Left ventricle myocardium inferior (tissue), 1 donor: ENCODE measurements at regions not wholly inside any gene's neighbourhood (a gene's known extent, or its start where the extent isn't known, plus 50 kb on each side); places are given as distances from the start of the nearest gene placed in this dataset.

Source experiments
- DNase-seq: peaks from one replicate; pipeline ENCODE4 v3.0.0-alpha.2; 2020
- H3K27ac ChIP-seq: fragments of 200-600 bp; replicated peaks from 2 replicates; pipeline ENCODE4 v1.8.0; 2021
- H3K27me3 ChIP-seq: fragments of 200-600 bp; 2 replicates; pipeline ENCODE4 v1.8.0; 2021; ENCODE audit warnings: low read depth
- H3K36me3 ChIP-seq: fragments of 200-600 bp; 2 replicates; pipeline ENCODE4 v1.8.0; 2021
- H3K4me1 ChIP-seq: fragments of 200-600 bp; 2 replicates; pipeline ENCODE4 v1.8.0; 2021
- H3K4me3 ChIP-seq: fragments of 200-600 bp; 2 replicates; pipeline ENCODE4 v1.8.0; 2021; ENCODE audit warnings: mild to moderate bottlenecking, moderate library complexity
- H3K9me3 ChIP-seq: fragments of 200-600 bp; replicated peaks from 2 replicates; pipeline ENCODE4 v1.8.0; 2021
- CTCF ChIP-seq: fragments of 200-600 bp; IDR thresholded peaks from 2 replicates; pipeline ENCODE4 v1.8.0; 2021; ENCODE audit warnings: antibody characterized with exemption, mild to moderate bottlenecking, borderline replicate concordance
- intact Hi-C: fragments of 100-400 bp; cut with micrococcal nuclease; formaldehyde crosslinking; loops from one replicate; pipeline ENCODE4 v1.11.0; 2022
- donor health status: DM: no; HTN: yes; CAD: no; lungs with severe emphysema.

GRCh38 chr10:61346796-61347413 is 106.3 kb downstream of the TMEM26 start:
- Histone ChIP-seq H3K27me3 (no peaks in the 10 kb centered on the region), H3K36me3 (no peaks in the 10 kb centered on the region), H3K4me3 (no peak overlapping the region), H3K9me3 (no peaks in the 10 kb centered on the region), H3K27ac (no peak overlapping the region), H3K4me1 (no peaks in the 10 kb centered on the region)
- no peak for DNase-seq
- intact Hi-C loops = no loop called here
- TF ChIP-seq CTCF = no peak

GRCh38 chr10:61343796-61344195 is 109.4 kb downstream of the TMEM26 start:
- Histone ChIP-seq H3K4me1 (no peaks in the 10 kb centered on the region), H3K27me3 (no peaks in the 10 kb centered on the region), H3K27ac (no peak overlapping the region), H3K4me3 (no peak overlapping the region), H3K36me3 (no peaks in the 10 kb centered on the region), H3K9me3 (no peaks in the 10 kb centered on the region)
- intact Hi-C loops = no loop called here
- no peak for DNase-seq
- no peak for TF ChIP-seq CTCF

- intact Hi-C loops = no loop called here
- no peak for TF ChIP-seq CTCF
- Histone ChIP-seq H3K9me3 (no peaks in the 10 kb centered on the region), H3K36me3 (no peaks in the 10 kb centered on the region), H3K4me3 (no peak overlapping the region), H3K27ac (no peak overlapping the region), H3K27me3 (no peaks in the 10 kb centered on the region), H3K4me1 (no peaks in the 10 kb centered on the region)
- no peak for DNase-seq
These were observed 110.2 kb downstream of the TMEM26 start for GRCh38 chr10:61342858-61343572.

- no peaks in the 10 kb centered on the region for H3K9me3 ChIP-seq
- H3K36me3 ChIP-seq = no peaks in the 10 kb centered on the region
- H3K4me3 ChIP-seq = no peak overlapping the region
- no peaks in the 10 kb centered on the region for H3K27me3 ChIP-seq
- intact Hi-C loops = no loop called here
- no peak for TF ChIP-seq CTCF
- H3K27ac ChIP-seq = no peak overlapping the region
- no peak for DNase-seq
- H3K4me1 ChIP-seq = no peaks in the 10 kb centered on the region
These were observed 112.2 kb downstream of the TMEM26 start for GRCh38 chr10:61341008-61341407.

- H3K4me3 ChIP-seq = no peak overlapping the region
- H3K9me3 ChIP-seq = peaks cover 2% of the 10 kb centered on the region
- DNase-seq = no peak
- no peaks in the 10 kb centered on the region for H3K27me3 ChIP-seq
- no peak overlapping the region for H3K27ac ChIP-seq
- intact Hi-C loops = no loop called here
- no peak for TF ChIP-seq CTCF
- no peaks in the 10 kb centered on the region for H3K4me1 ChIP-seq
- H3K36me3 ChIP-seq = no peaks in the 10 kb centered on the region
These were observed 115.0 kb downstream of the TMEM26 start for GRCh38 chr10:61338146-61338545.
